ENCODE measurements at regions not wholly inside any gene's neighbourhood (a gene's known extent, or its start where the extent isn't known, plus 50 kb on each side); places are given as distances from the start of the nearest gene placed in this dataset.

GRCh38 chr2:153072077-153072476, 353.7 kb downstream of the ARL6IP6 start:
- Histone ChIP-seq H3K9me3 (ENCODE audit: control insufficient read depth, insufficient read depth, low read length) (no peaks in the 10 kb centered on the region), H3K27ac (ENCODE audit: low read length) (no peak overlapping the region), H3K27me3 (ENCODE audit: control insufficient read depth, insufficient read depth, low read length) (no peaks in the 10 kb centered on the region), H3K4me1 (ENCODE audit: control insufficient read depth, insufficient read depth, low read length) (no peaks in the 10 kb centered on the region), H3K36me3 (ENCODE audit: control insufficient read depth, insufficient read depth, low read length) (no peaks in the 10 kb centered on the region), H3K4me3 (ENCODE audit: low read length) (no peak overlapping the region)
- no peak for DNase-seq (ENCODE audit: low read depth, low spot score)
- WGBS (ENCODE audit: insufficient coverage, insufficient read length): no CpG with 5 or more reads among the region's 6 CpGs

- no peaks in the 10 kb centered on the region for H3K27me3 ChIP-seq (ENCODE audit: control insufficient read depth, insufficient read depth, low read length)
- H3K27ac ChIP-seq (ENCODE audit: low read length): no peak overlapping the region
- H3K4me3 ChIP-seq (ENCODE audit: low read length): no peak overlapping the region
- H3K9me3 ChIP-seq (ENCODE audit: control insufficient read depth, insufficient read depth, low read length): no peaks in the 10 kb centered on the region
- no peaks in the 10 kb centered on the region for H3K4me1 ChIP-seq (ENCODE audit: control insufficient read depth, insufficient read depth, low read length)
- DNase-seq (ENCODE audit: low read depth, low spot score): no peak
- no peaks in the 10 kb centered on the region for H3K36me3 ChIP-seq (ENCODE audit: control insufficient read depth, insufficient read depth, low read length)
Observed at GRCh38 chr2:153071090-153071489, 352.7 kb downstream of the ARL6IP6 start.

- WGBS (ENCODE audit: insufficient coverage, insufficient read length): no CpG with 5 or more reads among the region's 2 CpGs
- H3K9me3 ChIP-seq (ENCODE audit: control insufficient read depth, insufficient read depth, low read length): no peaks in the 10 kb centered on the region
- H3K27ac ChIP-seq (ENCODE audit: low read length): no peak overlapping the region
- no peaks in the 10 kb centered on the region for H3K27me3 ChIP-seq (ENCODE audit: control insufficient read depth, insufficient read depth, low read length)
- no peak for DNase-seq (ENCODE audit: low read depth, low spot score)
- no peaks in the 10 kb centered on the region for H3K4me1 ChIP-seq (ENCODE audit: control insufficient read depth, insufficient read depth, low read length)
- no peaks in the 10 kb centered on the region for H3K36me3 ChIP-seq (ENCODE audit: control insufficient read depth, insufficient read depth, low read length)
- no peak overlapping the region for H3K4me3 ChIP-seq (ENCODE audit: low read length)
Observed at GRCh38 chr2:153068915-153069314, 350.5 kb downstream of the ARL6IP6 start.

- no CpG with 5 or more reads among the region's 2 CpGs for WGBS (ENCODE audit: insufficient coverage, insufficient read length)
Observed at GRCh38 chr2:153068052-153068451, 349.6 kb downstream of the ARL6IP6 start.

GRCh38 chr2:153059338-153060052, 341.1 kb downstream of the ARL6IP6 start:
- H3K27ac ChIP-seq (ENCODE audit: low read length): no peak overlapping the region
- DNase-seq (ENCODE audit: low read depth, low spot score): no peak

More at GRCh38 chr2:153068052-153068451, 349.6 kb downstream of the ARL6IP6 start:
- H3K36me3 ChIP-seq (ENCODE audit: control insufficient read depth, insufficient read depth, low read length): no peaks in the 10 kb centered on the region
- no peak overlapping the region for H3K4me3 ChIP-seq (ENCODE audit: low read length)
- H3K27me3 ChIP-seq (ENCODE audit: control insufficient read depth, insufficient read depth, low read length): no peaks in the 10 kb centered on the region
- H3K9me3 ChIP-seq (ENCODE audit: control insufficient read depth, insufficient read depth, low read length): no peaks in the 10 kb centered on the region
- H3K27ac ChIP-seq (ENCODE audit: low read length): no peak overlapping the region
- H3K4me1 ChIP-seq (ENCODE audit: control insufficient read depth, insufficient read depth, low read length): no peaks in the 10 kb centered on the region
- DNase-seq (ENCODE audit: low read depth, low spot score): no peak

GRCh38 chr2:153057743-153058142, 339.3 kb downstream of the ARL6IP6 start:
- Histone ChIP-seq H3K4me3 (ENCODE audit: low read length) (no peak overlapping the region), H3K27me3 (ENCODE audit: control insufficient read depth, insufficient read depth, low read length) (no peaks in the 10 kb centered on the region), H3K36me3 (ENCODE audit: control insufficient read depth, insufficient read depth, low read length) (no peaks in the 10 kb centered on the region), H3K4me1 (ENCODE audit: control insufficient read depth, insufficient read depth, low read length) (no peaks in the 10 kb centered on the region), H3K9me3 (ENCODE audit: control insufficient read depth, insufficient read depth, low read length) (no peaks in the 10 kb centered on the region), H3K27ac (ENCODE audit: low read length) (no peak overlapping the region)
- no peak for DNase-seq (ENCODE audit: low read depth, low spot score)
- WGBS (ENCODE audit: insufficient coverage, insufficient read length): no CpG with 5 or more reads among the region's 1 CpG

More at GRCh38 chr2:153059338-153060052, 341.1 kb downstream of the ARL6IP6 start:
- H3K27me3 ChIP-seq (ENCODE audit: control insufficient read depth, insufficient read depth, low read length): no peaks in the 10 kb centered on the region
- WGBS (ENCODE audit: insufficient coverage, insufficient read length): no CpG with 5 or more reads among the region's 3 CpGs
- H3K36me3 ChIP-seq (ENCODE audit: control insufficient read depth, insufficient read depth, low read length): no peaks in the 10 kb centered on the region
- no peak overlapping the region for H3K4me3 ChIP-seq (ENCODE audit: low read length)
- H3K9me3 ChIP-seq (ENCODE audit: control insufficient read depth, insufficient read depth, low read length): no peaks in the 10 kb centered on the region
- H3K4me1 ChIP-seq (ENCODE audit: control insufficient read depth, insufficient read depth, low read length): no peaks in the 10 kb centered on the region

GRCh38 chr2:153055182-153055581, 336.8 kb downstream of the ARL6IP6 start:
- DNase-seq (ENCODE audit: low read depth, low spot score): no peak
- no peaks in the 10 kb centered on the region for H3K9me3 ChIP-seq (ENCODE audit: control insufficient read depth, insufficient read depth, low read length)
- no CpG with 5 or more reads among the region's 1 CpG for WGBS (ENCODE audit: insufficient coverage, insufficient read length)

GRCh38 chr2:153052807-153053559, 334.6 kb downstream of the ARL6IP6 start:
- Histone ChIP-seq H3K36me3 (ENCODE audit: control insufficient read depth, insufficient read depth, low read length) (no peaks in the 10 kb centered on the region), H3K9me3 (ENCODE audit: control insufficient read depth, insufficient read depth, low read length) (no peaks in the 10 kb centered on the region), H3K4me3 (ENCODE audit: low read length) (no peak overlapping the region), H3K27ac (ENCODE audit: low read length) (no peak overlapping the region), H3K27me3 (ENCODE audit: control insufficient read depth, insufficient read depth, low read length) (no peaks in the 10 kb centered on the region), H3K4me1 (ENCODE audit: control insufficient read depth, insufficient read depth, low read length) (no peaks in the 10 kb centered on the region)
- DNase-seq (ENCODE audit: low read depth, low spot score): no peak
- no CpG with 5 or more reads among the region's 6 CpGs for WGBS (ENCODE audit: insufficient coverage, insufficient read length)

More at GRCh38 chr2:153055182-153055581, 336.8 kb downstream of the ARL6IP6 start:
- no peaks in the 10 kb centered on the region for H3K27me3 ChIP-seq (ENCODE audit: control insufficient read depth, insufficient read depth, low read length)
- H3K4me3 ChIP-seq (ENCODE audit: low read length): no peak overlapping the region
- no peaks in the 10 kb centered on the region for H3K36me3 ChIP-seq (ENCODE audit: control insufficient read depth, insufficient read depth, low read length)
- no peaks in the 10 kb centered on the region for H3K4me1 ChIP-seq (ENCODE audit: control insufficient read depth, insufficient read depth, low read length)
- H3K27ac ChIP-seq (ENCODE audit: low read length): no peak overlapping the region

- Histone ChIP-seq H3K27me3 (ENCODE audit: control insufficient read depth, insufficient read depth, low read length) (no peaks in the 10 kb centered on the region), H3K36me3 (ENCODE audit: control insufficient read depth, insufficient read depth, low read length) (no peaks in the 10 kb centered on the region), H3K9me3 (ENCODE audit: control insufficient read depth, insufficient read depth, low read length) (no peaks in the 10 kb centered on the region), H3K27ac (ENCODE audit: low read length) (no peak overlapping the region), H3K4me1 (ENCODE audit: control insufficient read depth, insufficient read depth, low read length) (no peaks in the 10 kb centered on the region), H3K4me3 (ENCODE audit: low read length) (no peak overlapping the region)
- no peak for DNase-seq (ENCODE audit: low read depth, low spot score)
- WGBS (ENCODE audit: insufficient coverage, insufficient read length): no CpG with 5 or more reads among the region's 1 CpG
Observed at GRCh38 chr2:153047220-153047619, 328.8 kb downstream of the ARL6IP6 start.

GRCh38 chr2:153043385-153043784, 325.0 kb downstream of the ARL6IP6 start:
- no CpG with 5 or more reads among the region's 1 CpG for WGBS (ENCODE audit: insufficient coverage, insufficient read length)
- Histone ChIP-seq H3K36me3 (ENCODE audit: control insufficient read depth, insufficient read depth, low read length) (no peaks in the 10 kb centered on the region), H3K4me1 (ENCODE audit: control insufficient read depth, insufficient read depth, low read length) (no peaks in the 10 kb centered on the region), H3K27me3 (ENCODE audit: control insufficient read depth, insufficient read depth, low read length) (no peaks in the 10 kb centered on the region), H3K27ac (ENCODE audit: low read length) (no peak overlapping the region), H3K9me3 (ENCODE audit: control insufficient read depth, insufficient read depth, low read length) (no peaks in the 10 kb centered on the region), H3K4me3 (ENCODE audit: low read length) (no peak overlapping the region)
- DNase-seq (ENCODE audit: low read depth, low spot score): no peak

Measured in iPS DF 6.9 (cell line).